GM12865 (cell line): ENCODE measurements at regions not wholly inside any gene's neighbourhood (a gene's known extent, or its start where the extent isn't known, plus 50 kb on each side); places are given as distances from the start of the nearest gene placed in this dataset.

Source experiments
- DNase-seq: peaks from one replicate; pipeline ENCODE4 v3.0.0; 2010; ENCODE audit warnings: low read depth
- H3K4me3 ChIP-seq: 2 replicates; pipeline ENCODE4 v1.5.1; 2011; ENCODE audit warnings: mild to moderate bottlenecking, low read depth, low read length, control low read depth
- TF ChIP-seq, protein P1 (sequence below): IDR thresholded peaks from 2 replicates; pipeline ENCODE4 v1.5.1; 2011; ENCODE audit warnings: low read length, control low read depth, low read depth, inconsistent platforms; ENCODE audit not compliant: insufficient read depth; ENCODE audit errors: missing control alignments

DNA sequence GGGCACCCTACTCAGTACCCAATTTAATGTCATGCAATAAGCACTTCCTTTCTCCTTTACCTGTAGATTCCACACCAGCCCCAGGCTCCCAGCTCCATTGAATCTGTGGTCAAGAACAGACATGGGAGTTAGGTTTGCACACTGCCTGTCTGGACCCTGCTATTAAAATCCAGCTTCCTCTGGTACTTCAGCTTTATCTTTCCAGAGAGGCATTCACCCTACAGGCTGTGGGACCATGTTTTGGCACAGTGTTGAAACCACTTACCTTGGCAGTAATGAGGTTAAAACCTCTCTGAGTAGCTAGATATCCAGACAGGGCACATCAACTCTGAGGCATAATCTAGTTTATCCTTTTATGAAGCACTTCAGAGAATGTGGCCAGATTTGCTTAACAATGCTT is 191.5 kb upstream of the PCSK5 start:
- TF ChIP-seq, protein P1, sequence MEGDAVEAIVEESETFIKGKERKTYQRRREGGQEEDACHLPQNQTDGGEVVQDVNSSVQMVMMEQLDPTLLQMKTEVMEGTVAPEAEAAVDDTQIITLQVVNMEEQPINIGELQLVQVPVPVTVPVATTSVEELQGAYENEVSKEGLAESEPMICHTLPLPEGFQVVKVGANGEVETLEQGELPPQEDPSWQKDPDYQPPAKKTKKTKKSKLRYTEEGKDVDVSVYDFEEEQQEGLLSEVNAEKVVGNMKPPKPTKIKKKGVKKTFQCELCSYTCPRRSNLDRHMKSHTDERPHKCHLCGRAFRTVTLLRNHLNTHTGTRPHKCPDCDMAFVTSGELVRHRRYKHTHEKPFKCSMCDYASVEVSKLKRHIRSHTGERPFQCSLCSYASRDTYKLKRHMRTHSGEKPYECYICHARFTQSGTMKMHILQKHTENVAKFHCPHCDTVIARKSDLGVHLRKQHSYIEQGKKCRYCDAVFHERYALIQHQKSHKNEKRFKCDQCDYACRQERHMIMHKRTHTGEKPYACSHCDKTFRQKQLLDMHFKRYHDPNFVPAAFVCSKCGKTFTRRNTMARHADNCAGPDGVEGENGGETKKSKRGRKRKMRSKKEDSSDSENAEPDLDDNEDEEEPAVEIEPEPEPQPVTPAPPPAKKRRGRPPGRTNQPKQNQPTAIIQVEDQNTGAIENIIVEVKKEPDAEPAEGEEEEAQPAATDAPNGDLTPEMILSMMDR, result no peak
- DNase-seq, result no peak
- no peak overlapping the region for H3K4me3 ChIP-seq

- TF ChIP-seq, protein P1, result no peak
- H3K4me3 ChIP-seq, result no peak overlapping the region
- no peak for DNase-seq
These were observed 190.7 kb upstream of the PCSK5 start for GRCh38 chr9:75699625-75700251.

DNA sequence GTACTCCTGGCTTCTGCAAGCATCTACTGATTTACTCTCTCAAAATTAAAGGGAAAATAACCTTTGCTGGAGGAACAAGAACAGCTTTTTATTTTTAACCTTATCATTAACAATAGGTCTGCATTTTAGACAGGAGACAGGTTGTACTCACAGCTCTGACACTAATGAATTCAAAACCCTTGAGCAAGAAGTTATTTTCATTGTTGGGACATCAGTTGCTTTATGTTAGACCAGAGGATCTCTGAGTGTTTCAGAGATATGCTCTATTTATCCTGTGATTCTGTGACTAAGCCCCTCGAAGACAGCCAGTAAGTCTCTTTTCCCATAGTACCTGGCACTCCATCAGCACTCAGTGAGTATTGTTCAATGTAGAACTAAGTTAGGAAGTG is 190.2 kb upstream of the PCSK5 start:
- no peak for DNase-seq
- TF ChIP-seq, protein P1, result no peak
- H3K4me3 ChIP-seq, result no peak overlapping the region

GRCh38 chr9:75707191-75707590 is 183.3 kb upstream of the PCSK5 start:
- DNase-seq, result no peak
- H3K4me3 ChIP-seq, result no peak overlapping the region
- TF ChIP-seq, protein P1, result no peak

GRCh38 chr9:75709698-75710097 is 180.8 kb upstream of the PCSK5 start:
- TF ChIP-seq, protein P1, result no peak
- no peak for DNase-seq

GRCh38 chr9:75712700-75713099 is 177.8 kb upstream of the PCSK5 start:
- no peak overlapping the region for H3K4me3 ChIP-seq
- TF ChIP-seq, protein P1, result no peak
- DNase-seq, result no peak

More at GRCh38 chr9:75709698-75710097, 180.8 kb upstream of the PCSK5 start:
- no peak overlapping the region for H3K4me3 ChIP-seq

GRCh38 chr9:75713335-75713734 is 177.1 kb upstream of the PCSK5 start:
- no peak for DNase-seq

More at GRCh38 chr9:75713335-75713734, 177.1 kb upstream of the PCSK5 start:
- H3K4me3 ChIP-seq, result no peak overlapping the region
- TF ChIP-seq, protein P1, result no peak
